HG02885 (cell line): ENCODE measurements at regions not wholly inside any gene's neighbourhood (a gene's known extent, or its start where the extent isn't known, plus 50 kb on each side); places are given as distances from the start of the nearest gene placed in this dataset.

Experiments used
- ATAC-seq: cut with Tn5 transposase; IDR thresholded peaks from one replicate; pipeline ENCODE4 v1.9.1; 2021; ENCODE audit warnings: mild to moderate bottlenecking; ENCODE audit not compliant: unreplicated experiment, poor library complexity

GRCh38 chr2:173625315-173625714 is 270.6 kb downstream of the CDCA7 start:
- ATAC-seq: no peak

DNA sequence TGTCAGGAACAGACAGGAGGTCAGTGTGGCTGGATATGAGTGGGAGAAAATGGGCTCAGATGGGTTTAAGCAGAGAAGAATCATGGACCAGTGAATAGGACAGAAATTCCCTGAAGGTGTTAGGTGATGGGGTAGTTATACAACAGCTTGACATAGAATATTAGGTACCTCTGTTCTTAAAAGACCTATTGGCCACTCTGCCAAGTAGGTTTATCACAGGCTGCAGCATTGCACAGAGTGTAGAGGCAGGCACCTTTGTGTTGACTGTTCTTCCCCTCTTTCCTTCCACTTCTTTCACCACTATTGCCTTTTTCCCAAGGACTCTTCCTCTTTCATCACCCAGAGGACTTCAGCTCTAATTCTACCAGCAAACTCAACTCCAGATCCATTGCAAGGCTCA is 274.4 kb downstream of the CDCA7 start:
- ATAC-seq: no peak

GRCh38 chr2:173630425-173631126 is 275.9 kb downstream of the CDCA7 start:
- ATAC-seq: no peak

- ATAC-seq: no peak
Observed at GRCh38 chr2:173631127-173631460, 276.4 kb downstream of the CDCA7 start.

GRCh38 chr2:173644146-173644545 is 289.5 kb downstream of the CDCA7 start:
- ATAC-seq: no peak

GRCh38 chr2:173647681-173648311 is 293.1 kb downstream of the CDCA7 start:
- ATAC-seq: no peak

- ATAC-seq: no peak
Observed at GRCh38 chr2:173648816-173649215, 294.1 kb downstream of the CDCA7 start.

- no peak for ATAC-seq
Observed at GRCh38 chr2:173649527-173650219, 295.0 kb downstream of the CDCA7 start.

DNA sequence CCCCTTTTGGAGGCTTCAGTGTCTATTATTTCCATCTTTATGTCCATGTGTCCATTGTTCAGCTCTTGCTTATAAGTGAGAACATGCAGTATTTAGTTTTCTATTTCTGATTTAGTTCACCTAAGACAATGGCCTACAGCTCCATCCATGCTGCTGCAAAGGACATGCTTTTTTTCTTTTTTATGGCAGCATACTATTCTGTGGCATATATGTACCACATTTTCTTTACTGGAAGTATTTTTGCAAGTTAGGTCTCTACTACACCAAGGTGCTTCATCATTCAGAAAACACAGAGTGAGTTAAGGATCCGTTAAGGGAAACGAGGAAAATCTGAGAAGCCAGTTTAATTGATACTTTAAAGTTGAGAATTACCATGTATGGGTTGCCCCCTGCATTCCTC is 297.2 kb downstream of the CDCA7 start:
- no peak for ATAC-seq

GRCh38 chr2:173652311-173652710 is 297.6 kb downstream of the CDCA7 start:
- ATAC-seq: no peak

DNA sequence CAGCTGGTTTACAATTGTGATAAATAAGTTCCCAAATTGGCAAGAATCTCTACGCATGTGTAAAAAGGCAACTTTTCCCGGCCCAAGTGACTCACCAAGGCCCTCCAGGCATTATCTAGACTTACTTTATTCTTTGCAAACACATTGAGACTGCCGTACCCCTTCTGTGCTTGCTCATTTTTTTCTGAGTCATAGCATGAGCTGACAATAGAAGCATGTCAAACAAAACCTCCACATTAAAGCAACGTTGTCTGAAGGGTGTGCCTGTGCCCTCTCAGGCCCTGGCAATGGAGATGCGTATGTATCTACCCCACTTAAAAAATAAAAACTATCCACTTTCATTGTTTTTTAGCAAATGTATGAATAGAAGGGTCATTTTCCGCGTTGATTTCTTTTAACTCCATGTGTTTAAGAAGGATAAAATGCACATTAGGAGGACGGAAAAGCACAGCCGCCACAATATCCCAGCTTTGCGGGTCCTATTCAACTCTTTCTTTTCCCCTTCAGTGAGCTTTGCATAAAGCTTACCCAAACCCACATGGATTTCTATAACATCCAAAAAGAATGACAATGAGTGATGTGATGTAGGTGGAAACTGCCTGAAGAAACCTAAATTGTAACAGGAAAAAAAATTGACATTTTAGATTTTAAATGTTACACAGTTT is 298.2 kb downstream of the CDCA7 start:
- no peak for ATAC-seq

- ATAC-seq: no peak
Observed at GRCh38 chr2:173653432-173653805, 298.7 kb downstream of the CDCA7 start.

DNA sequence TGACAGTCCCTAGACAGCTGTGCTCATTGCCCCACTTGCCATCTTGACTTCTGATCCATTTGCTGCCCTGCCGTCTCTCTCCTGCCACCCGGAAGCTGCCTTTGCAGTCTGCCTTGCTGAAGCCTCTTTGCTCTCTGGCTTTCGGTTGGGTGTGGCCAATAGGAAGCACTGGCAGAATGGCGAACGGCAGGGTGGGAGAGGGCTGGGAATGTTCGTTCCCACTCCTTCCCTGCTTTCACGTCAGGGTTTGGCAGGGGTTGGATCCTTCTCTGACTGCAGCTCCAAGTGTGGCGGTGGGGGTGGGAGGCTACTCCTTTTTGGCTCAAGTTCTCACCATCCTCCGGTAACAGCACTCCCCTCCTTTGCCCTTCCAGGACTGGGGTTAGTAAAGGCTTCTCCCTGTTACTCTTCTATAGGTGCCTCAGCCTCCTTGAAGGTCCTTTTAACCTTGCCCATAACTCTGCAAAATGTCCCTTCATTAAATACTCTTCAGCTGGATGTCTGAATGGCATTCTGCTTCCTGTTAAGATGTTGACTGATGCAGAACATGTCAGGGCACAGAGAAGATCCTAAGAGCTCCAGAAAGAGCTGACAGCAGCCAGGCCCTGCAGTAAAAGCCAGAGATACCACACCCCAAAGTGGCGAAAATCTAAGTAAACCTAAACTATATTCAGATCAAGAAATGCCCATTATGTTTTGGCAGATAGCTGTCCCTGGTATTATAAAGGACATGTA is 299.7 kb downstream of the CDCA7 start:
- ATAC-seq: no peak

DNA sequence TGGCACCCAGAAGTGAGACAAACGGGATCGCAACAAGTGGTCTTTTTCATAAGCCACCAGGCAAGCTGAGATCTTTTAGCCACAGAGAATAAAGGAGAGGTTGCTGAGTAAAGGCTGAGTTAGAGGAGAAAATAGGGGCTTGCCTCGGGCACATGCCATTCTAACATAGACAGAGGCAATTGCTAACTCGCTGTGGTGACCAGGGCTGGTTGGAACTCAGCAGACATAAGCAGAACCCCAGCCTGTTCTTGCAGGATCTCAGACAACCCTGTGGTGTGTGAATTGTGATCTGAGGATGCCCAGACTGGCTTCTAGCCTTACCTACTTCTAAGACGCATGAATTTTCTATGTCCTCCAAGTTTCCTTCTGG is 300.2 kb downstream of the CDCA7 start:
- no peak for ATAC-seq

- no peak for ATAC-seq
Observed at GRCh38 chr2:173656086-173656485, 301.4 kb downstream of the CDCA7 start.

DNA sequence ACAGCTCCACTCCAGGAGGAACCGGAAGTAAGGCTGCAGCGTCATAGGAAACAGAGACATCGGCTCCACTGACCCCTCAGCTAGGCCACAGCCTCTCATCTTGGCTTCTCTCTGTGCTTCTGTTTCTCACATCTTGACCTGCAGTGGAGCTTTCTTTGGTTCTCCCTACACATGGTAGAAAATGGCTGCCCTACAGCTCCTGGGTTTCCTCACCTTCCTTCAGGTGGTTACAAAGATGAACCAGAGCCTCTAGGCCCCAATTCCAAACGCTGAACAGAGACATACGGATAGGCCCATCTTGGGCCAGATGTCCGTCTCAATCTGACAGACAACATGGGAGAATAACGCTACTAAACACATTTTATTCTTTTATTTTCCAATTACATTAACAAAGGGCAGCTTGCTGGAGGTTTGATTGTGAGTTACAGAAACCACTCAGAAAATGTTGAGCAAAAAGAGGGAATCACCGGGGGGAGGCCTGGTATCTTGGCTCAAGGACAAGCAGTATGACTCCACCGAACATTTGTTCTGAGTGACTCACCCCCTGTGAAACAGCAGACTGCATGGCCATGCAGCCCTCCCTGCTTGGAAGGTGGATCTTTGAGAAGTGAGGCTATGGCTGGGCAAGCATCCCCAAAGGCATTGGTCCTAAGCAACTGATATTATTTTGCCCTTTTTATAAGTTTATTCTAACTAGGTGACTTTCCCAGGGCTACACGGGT is 303.5 kb downstream of the CDCA7 start:
- no peak for ATAC-seq

DNA sequence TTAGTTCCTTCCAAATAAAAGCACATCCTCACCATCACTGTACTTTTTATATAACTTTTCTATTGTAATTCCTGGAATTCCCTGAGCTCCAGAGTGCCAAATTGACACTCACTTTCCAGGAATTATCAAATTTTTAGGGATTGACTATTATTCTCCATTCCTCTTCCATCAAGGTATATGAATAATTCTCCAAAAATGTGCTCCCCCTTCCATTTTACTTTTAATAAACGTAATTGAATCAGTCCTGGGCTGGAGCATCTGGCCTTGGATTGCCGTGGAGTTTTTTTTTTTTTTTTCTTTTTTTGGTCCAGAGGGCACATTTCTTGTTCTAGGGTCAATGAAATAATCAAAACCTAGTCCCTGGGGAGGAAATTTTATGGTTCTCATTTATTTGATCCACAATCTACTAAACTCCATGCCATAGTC is 304.3 kb downstream of the CDCA7 start:
- no peak for ATAC-seq

- ATAC-seq: no peak
Observed at GRCh38 chr2:173659509-173659908, 304.8 kb downstream of the CDCA7 start.

DNA sequence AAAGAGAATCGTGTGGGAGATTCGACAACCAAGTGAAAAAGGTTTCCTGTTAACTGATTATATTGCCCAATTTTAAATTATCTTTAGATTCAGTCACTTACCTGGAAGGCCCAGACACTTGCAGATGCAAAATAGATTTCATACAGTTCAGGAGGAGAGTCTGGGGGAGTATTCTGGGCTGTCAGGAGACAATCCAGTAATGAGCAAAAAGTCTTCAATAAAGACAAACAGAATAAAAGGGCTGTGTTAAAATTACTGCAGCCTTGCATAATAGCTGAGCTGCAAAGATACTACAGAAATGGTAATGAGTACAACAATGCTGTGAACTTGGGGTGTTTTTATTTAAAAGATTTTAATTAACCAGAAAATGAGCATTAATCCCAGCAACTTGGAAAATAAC is 303.6 kb downstream of the SP3 start:
- ATAC-seq: no peak

DNA sequence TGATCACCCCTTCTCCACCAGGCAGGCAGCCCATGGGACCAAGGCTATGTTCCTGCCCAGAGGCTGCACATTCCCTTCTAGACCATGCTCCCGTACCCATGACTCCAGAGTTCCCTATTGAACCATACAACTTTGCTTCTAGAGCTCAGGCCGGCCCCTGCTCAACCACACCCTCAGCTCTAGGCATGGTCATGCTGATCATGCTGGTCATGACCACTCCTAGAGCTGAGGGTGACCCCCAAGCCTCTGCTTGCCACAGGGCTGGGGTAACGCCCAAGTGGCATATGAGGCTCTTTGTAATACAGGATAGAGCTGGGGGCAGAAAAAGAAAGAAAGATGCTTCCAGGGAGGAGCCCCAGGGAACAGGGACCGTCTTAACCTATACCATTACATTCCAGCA is 301.8 kb downstream of the SP3 start:
- ATAC-seq: no peak
